ENCODE measurements at regions not wholly inside any gene's neighbourhood (a gene's known extent, or its start where the extent isn't known, plus 50 kb on each side); places are given as distances from the start of the nearest gene placed in this dataset.
"Not testable (repeated sequence)": the region's sequence is repeated elsewhere in the genome, so short reads cannot be mapped to it uniquely, and the experiment has no call there.

GRCh38 chr9:30815585-30815984 is 1568.9 kb upstream of the ACO1 start:
- DNase-seq (ENCODE audit: low spot score) = no peak

GRCh38 chr9:30845136-30845535 is 1539.3 kb upstream of the ACO1 start:
- no peak for DNase-seq (ENCODE audit: low spot score)

GRCh38 chr9:30846651-30847050 is 1537.8 kb upstream of the ACO1 start:
- DNase-seq (ENCODE audit: low spot score) = no peak

- DNase-seq (ENCODE audit: low spot score) = no peak
Measured at GRCh38 chr9:30851600-30851999, 1532.8 kb upstream of the ACO1 start.

GRCh38 chr9:30900706-30901105 is 1483.7 kb upstream of the ACO1 start:
- DNase-seq (ENCODE audit: low spot score) = no peak

- DNase-seq (ENCODE audit: low spot score) = no peak
Measured at GRCh38 chr9:30913331-30913730, 1471.1 kb upstream of the ACO1 start.

GRCh38 chr9:30915451-30915850 is 1469.0 kb upstream of the ACO1 start:
- DNase-seq (ENCODE audit: low spot score) = no peak

- DNase-seq (ENCODE audit: low spot score) = no peak
Measured at GRCh38 chr9:30925126-30925525, 1459.3 kb upstream of the ACO1 start.

GRCh38 chr9:30925635-30926034 is 1458.8 kb upstream of the ACO1 start:
- no peak for DNase-seq (ENCODE audit: low spot score)

- DNase-seq (ENCODE audit: low spot score) = no peak
Measured at GRCh38 chr9:30928045-30928444, 1456.4 kb upstream of the ACO1 start.

- DNase-seq (ENCODE audit: low spot score) = no peak
Measured at GRCh38 chr9:30932226-30932625, 1452.2 kb upstream of the ACO1 start.

- DNase-seq (ENCODE audit: low spot score) = no peak
Measured at GRCh38 chr9:30935730-30936129, 1448.7 kb upstream of the ACO1 start.

GRCh38 chr9:30937106-30937505 is 1447.3 kb upstream of the ACO1 start:
- DNase-seq (ENCODE audit: low spot score) = no peak

GRCh38 chr9:30942852-30943251 is 1441.6 kb upstream of the ACO1 start:
- not testable (repeated sequence) for DNase-seq (ENCODE audit: low spot score)

GRCh38 chr9:30943446-30944224 is 1440.8 kb upstream of the ACO1 start:
- no peak for DNase-seq (ENCODE audit: low spot score)

GRCh38 chr9:30944225-30944569 is 1440.2 kb upstream of the ACO1 start:
- no peak for DNase-seq (ENCODE audit: low spot score)

- no peak for DNase-seq (ENCODE audit: low spot score)
Measured at GRCh38 chr9:30944741-30945280, 1439.6 kb upstream of the ACO1 start.

- no peak for DNase-seq (ENCODE audit: low spot score)
Measured at GRCh38 chr9:30964332-30964731, 1420.1 kb upstream of the ACO1 start.

GRCh38 chr9:30967476-30967875 is 1417.0 kb upstream of the ACO1 start:
- no peak for DNase-seq (ENCODE audit: low spot score)

GRCh38 chr9:30970186-30970585 is 1414.3 kb upstream of the ACO1 start:
- DNase-seq (ENCODE audit: low spot score) = no peak

- no peak for DNase-seq (ENCODE audit: low spot score)
Measured at GRCh38 chr9:30970812-30971211, 1413.6 kb upstream of the ACO1 start.

- DNase-seq (ENCODE audit: low spot score) = no peak
Measured at GRCh38 chr9:30972654-30973053, 1411.8 kb upstream of the ACO1 start.

- no peak for DNase-seq (ENCODE audit: low spot score)
Measured at GRCh38 chr9:30977965-30978364, 1406.5 kb upstream of the ACO1 start.

- no peak for DNase-seq (ENCODE audit: low spot score)
Measured at GRCh38 chr9:30982301-30982700, 1402.1 kb upstream of the ACO1 start.

All from AG08396 (cell line).